SU-DHL-6 (cell line): ENCODE measurements at regions not wholly inside any gene's neighbourhood (a gene's known extent, or its start where the extent isn't known, plus 50 kb on each side); places are given as distances from the start of the nearest gene placed in this dataset.

Experiments used
- H2AFZ ChIP-seq: fragments of 200-600 bp; sonication (generic); 2 replicates; pipeline ENCODE4 v1.6.1; 2014; ENCODE audit warnings: low read depth, mild to moderate bottlenecking, moderate library complexity, mixed read lengths, antibody characterized with exemption, low read length; ENCODE audit not compliant: severe bottlenecking
- H3F3A ChIP-seq: fragments of 200-600 bp; shearing (Covaris generic); 2 replicates; pipeline ENCODE4 v1.6.0; 2016; ENCODE audit warnings: antibody characterized with exemption, mild to moderate bottlenecking; ENCODE audit not compliant: insufficient read depth
- H3K27ac ChIP-seq: fragments of 200-600 bp; sonication (generic); 2 replicates; pipeline ENCODE4 v1.5.1; 2016; ENCODE audit warnings: low read depth, mild to moderate bottlenecking, low read length, moderate library complexity, mixed read lengths
- H3K27me3 ChIP-seq: fragments of 200-600 bp; sonication (generic), shearing (Covaris generic); 2 replicates; pipeline ENCODE4 v1.6.0; 2014; ENCODE audit warnings: mild to moderate bottlenecking, low read length
- H3K36me3 ChIP-seq: fragments of 200-600 bp; sonication (generic); 2 replicates; pipeline ENCODE4 v1.6.1; 2014; ENCODE audit warnings: mild to moderate bottlenecking, low read length, mixed read lengths
- H3K4me2 ChIP-seq: fragments of 300-600, 200-600 bp; shearing (Covaris generic), sonication (generic); 2 replicates; pipeline ENCODE4 v1.6.0; 2014; ENCODE audit warnings: low read length, low read depth, mild to moderate bottlenecking; ENCODE audit not compliant: poor library complexity, severe bottlenecking
- H3K4me3 ChIP-seq: fragments of 200-600 bp; sonication (generic); 2 replicates; pipeline ENCODE4 v1.5.1; 2014; ENCODE audit warnings: antibody characterized with exemption, low read length, mild to moderate bottlenecking, mixed read lengths; ENCODE audit not compliant: insufficient read depth, poor library complexity, severe bottlenecking
- H3K79me2 ChIP-seq: fragments of 200-600 bp; sonication (generic); 2 replicates; pipeline ENCODE4 v1.6.1; 2014; ENCODE audit warnings: mild to moderate bottlenecking, low read length, moderate library complexity; ENCODE audit not compliant: insufficient read depth
- H3K9ac ChIP-seq: fragments of 200-600 bp; sonication (generic); 2 replicates; pipeline ENCODE4 v1.7.0; 2014; ENCODE audit warnings: mild to moderate bottlenecking, low read length
- H3K9me2 ChIP-seq: fragments of 200-600 bp; sonication (generic); replicated peaks from 2 replicates; pipeline ENCODE4 v1.6.1; 2014; ENCODE audit warnings: low read length; ENCODE audit not compliant: insufficient read depth
- H3K9me3 ChIP-seq: fragments of 200-600 bp; sonication (generic); 2 replicates; pipeline ENCODE4 v1.6.1; 2014; ENCODE audit warnings: low read length, mixed read lengths; ENCODE audit not compliant: insufficient read depth
- H4K20me1 ChIP-seq: fragments of 200-600 bp; sonication (generic); 2 replicates; pipeline ENCODE4 v1.6.1; 2014; ENCODE audit warnings: low read depth, mild to moderate bottlenecking, antibody characterized with exemption, low read length, moderate library complexity, mixed read lengths
- EZH2phosphoT487 ChIP-seq: fragments of 200-600 bp; sonication (generic), shearing (Covaris generic); conservative IDR thresholded peaks from 2 replicates; pipeline ENCODE4 v1.6.1; 2018; ENCODE audit warnings: mild to moderate bottlenecking, antibody characterized with exemption, low read length, moderate library complexity, mixed read lengths
- TF ChIP-seq, protein P1 (sequence below): fragments of 200-600 bp; sonication (generic); IDR thresholded peaks from one replicate; pipeline ENCODE4 v1.5.1; 2017; ENCODE audit warnings: antibody characterized with exemption, mild to moderate bottlenecking, low read length, moderate library complexity; ENCODE audit not compliant: insufficient read depth, poor library complexity, severe bottlenecking

DNA sequence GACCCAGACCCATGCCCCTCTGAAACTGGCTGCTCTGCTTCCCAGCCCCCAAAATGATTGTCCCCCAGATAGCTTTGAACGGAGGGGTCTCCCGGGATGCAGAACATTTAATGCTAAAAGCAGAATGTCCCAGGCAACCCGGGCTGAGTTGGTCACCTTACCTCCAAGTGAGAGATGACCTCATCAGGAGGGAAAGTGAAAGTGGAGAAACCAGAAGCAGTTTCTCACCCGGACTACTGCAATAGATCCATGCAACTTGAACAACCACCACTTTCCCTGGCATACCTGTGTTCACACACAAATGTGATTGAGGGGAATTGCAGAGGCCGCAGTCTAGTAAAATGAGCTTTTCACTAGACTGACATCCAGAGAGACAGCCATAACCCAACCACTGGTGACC is 75.3 kb upstream of the NPAS2 start:
- H3K9me2 ChIP-seq, result no peaks in the 10 kb centered on the region
- H3K4me3 ChIP-seq, result no peak overlapping the region
- H3K36me3 ChIP-seq, result no peaks in the 10 kb centered on the region
- H3K27ac ChIP-seq, result no peak overlapping the region
- no peak overlapping the region for H3K9ac ChIP-seq
- H3K9me3 ChIP-seq, result no peaks in the 10 kb centered on the region
- TF ChIP-seq, protein P1, sequence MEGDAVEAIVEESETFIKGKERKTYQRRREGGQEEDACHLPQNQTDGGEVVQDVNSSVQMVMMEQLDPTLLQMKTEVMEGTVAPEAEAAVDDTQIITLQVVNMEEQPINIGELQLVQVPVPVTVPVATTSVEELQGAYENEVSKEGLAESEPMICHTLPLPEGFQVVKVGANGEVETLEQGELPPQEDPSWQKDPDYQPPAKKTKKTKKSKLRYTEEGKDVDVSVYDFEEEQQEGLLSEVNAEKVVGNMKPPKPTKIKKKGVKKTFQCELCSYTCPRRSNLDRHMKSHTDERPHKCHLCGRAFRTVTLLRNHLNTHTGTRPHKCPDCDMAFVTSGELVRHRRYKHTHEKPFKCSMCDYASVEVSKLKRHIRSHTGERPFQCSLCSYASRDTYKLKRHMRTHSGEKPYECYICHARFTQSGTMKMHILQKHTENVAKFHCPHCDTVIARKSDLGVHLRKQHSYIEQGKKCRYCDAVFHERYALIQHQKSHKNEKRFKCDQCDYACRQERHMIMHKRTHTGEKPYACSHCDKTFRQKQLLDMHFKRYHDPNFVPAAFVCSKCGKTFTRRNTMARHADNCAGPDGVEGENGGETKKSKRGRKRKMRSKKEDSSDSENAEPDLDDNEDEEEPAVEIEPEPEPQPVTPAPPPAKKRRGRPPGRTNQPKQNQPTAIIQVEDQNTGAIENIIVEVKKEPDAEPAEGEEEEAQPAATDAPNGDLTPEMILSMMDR, result no peak
- TF ChIP-seq EZH2phosphoT487, result no peak
- no peaks in the 10 kb centered on the region for H4K20me1 ChIP-seq
- H3K4me2 ChIP-seq, result no peak overlapping the region
- no peaks in the 10 kb centered on the region for H3K79me2 ChIP-seq
- H3K27me3 ChIP-seq, result no peaks in the 10 kb centered on the region
- no peak overlapping the region for H2AFZ ChIP-seq
- H3F3A ChIP-seq, result no peaks in the 10 kb centered on the region

DNA sequence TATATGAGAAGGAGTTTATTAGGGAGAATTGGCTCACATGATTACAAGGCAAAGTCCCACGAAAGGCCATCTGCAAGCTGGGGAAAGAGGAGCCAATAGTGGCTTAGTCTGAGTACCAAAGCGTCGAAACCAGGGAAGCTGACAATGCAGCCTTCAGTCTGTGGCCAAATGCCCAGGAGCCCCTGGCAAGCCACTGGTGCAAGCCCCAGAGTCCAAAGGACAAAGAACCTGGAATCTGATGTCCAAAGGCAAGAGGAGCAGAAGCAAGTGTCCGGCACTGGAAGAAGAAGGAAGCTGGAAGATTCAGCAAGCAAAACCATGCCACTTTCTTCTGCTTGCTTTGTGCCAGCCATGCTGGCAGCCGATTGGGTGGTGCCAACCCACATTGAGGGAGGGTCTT is 74.3 kb upstream of the NPAS2 start:
- Histone ChIP-seq H4K20me1 (no peaks in the 10 kb centered on the region), H3K4me2 (no peak overlapping the region), H3K9me3 (no peaks in the 10 kb centered on the region)

DNA sequence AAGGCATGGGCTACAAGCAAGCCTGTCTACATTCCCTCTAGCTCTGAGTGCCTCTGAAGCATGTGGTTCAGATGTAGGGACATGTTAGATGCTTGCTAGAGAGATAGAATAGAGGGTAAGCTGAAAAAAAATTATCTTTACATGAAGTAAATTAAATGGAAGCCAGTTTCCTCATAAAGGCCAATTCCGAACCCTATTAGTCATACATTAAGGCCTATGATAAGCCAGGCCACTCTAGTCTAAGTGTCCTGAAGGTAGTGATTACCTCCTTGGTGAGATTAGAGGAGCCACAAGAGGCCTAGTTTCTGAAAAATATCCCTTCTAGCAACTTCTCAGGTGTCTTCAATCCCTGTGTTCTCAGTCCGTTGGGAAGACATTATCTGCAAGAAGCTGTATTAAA is 72.4 kb upstream of the NPAS2 start:
- Histone ChIP-seq H3K79me2 (no peaks in the 10 kb centered on the region), H3K4me3 (no peak overlapping the region), H3K9me2 (no peaks in the 10 kb centered on the region), H3K36me3 (no peaks in the 10 kb centered on the region), H3K4me2 (no peak overlapping the region), H3K9ac (no peak overlapping the region), H2AFZ (no peak overlapping the region), H3F3A (no peaks in the 10 kb centered on the region), H3K27ac (no peak overlapping the region), H3K27me3 (no peaks in the 10 kb centered on the region), H3K9me3 (no peaks in the 10 kb centered on the region), H4K20me1 (no peaks in the 10 kb centered on the region)
- no peak for TF ChIP-seq EZH2phosphoT487
- TF ChIP-seq, protein P1, result no peak

More for the DNA sequence above, 74.3 kb upstream of the NPAS2 start:
- H3K79me2 ChIP-seq, result no peaks in the 10 kb centered on the region
- H3K27me3 ChIP-seq, result no peaks in the 10 kb centered on the region
- no peaks in the 10 kb centered on the region for H3K9me2 ChIP-seq
- no peaks in the 10 kb centered on the region for H3K36me3 ChIP-seq
- H3K27ac ChIP-seq, result no peak overlapping the region
- no peak overlapping the region for H3K9ac ChIP-seq
- no peak overlapping the region for H2AFZ ChIP-seq
- no peaks in the 10 kb centered on the region for H3F3A ChIP-seq
- no peak overlapping the region for H3K4me3 ChIP-seq
- TF ChIP-seq, protein P1, result no peak
- no peak for TF ChIP-seq EZH2phosphoT487
